22Rv1 (cell line): ENCODE measurements at regions not wholly inside any gene's neighbourhood (a gene's known extent, or its start where the extent isn't known, plus 50 kb on each side); places are given as distances from the start of the nearest gene placed in this dataset.

Experiments
- CTCF ChIP-seq: fragments of 450-650 bp; IDR thresholded peaks from 2 replicates; pipeline ENCODE4 v1.5.1; 2017; ENCODE audit warnings: mild to moderate bottlenecking
- ZFX ChIP-seq: fragments of 450-650 bp; IDR thresholded peaks from 2 replicates; pipeline ENCODE4 v1.6.1; 2017; ENCODE audit warnings: antibody characterized with exemption, borderline replicate concordance

- TF ChIP-seq CTCF (no peak), ZFX (no peak)
These were observed 135.8 kb upstream of the CXCL12 start for GRCh38 chr10:44520651-44521050.
